B cell (primary cell): ENCODE measurements at regions not wholly inside any gene's neighbourhood (a gene's known extent, or its start where the extent isn't known, plus 50 kb on each side); places are given as distances from the start of the nearest gene placed in this dataset.

ENCODE experiments used
- ATAC-seq: fragments of 200-7000 bp; cut with Tn5 transposase; one replicate; pipeline ENCODE4 v1.10.0; 2021; ENCODE audit warnings: low read depth, mild to moderate bottlenecking, moderate number of reproducible peaks, moderate library complexity
- CTCF ChIA-PET: fragments of 350-600 bp; sonication (Branson Sonifier 250); formaldehyde crosslinking; loops from one replicate; lab custom pipeline; 2021; ENCODE audit warnings: antibody characterized with exemption, inconsistent platforms; lab: Charles Lee
- POLR2A ChIA-PET: fragments of 350-600 bp; sonication (Branson Sonifier 250); formaldehyde crosslinking; loops from one replicate; lab custom pipeline; 2021; ENCODE audit warnings: antibody characterized with exemption; lab: Charles Lee
- DNase-seq: peaks from one replicate; pipeline ENCODE4 v3.0.0; 2013
- H2AFZ ChIP-seq: 2 replicates; pipeline ENCODE4 v1.6.1; 2012; ENCODE audit warnings: mild to moderate bottlenecking, low read depth, low read length; ENCODE audit not compliant: insufficient read depth, poor library complexity, severe bottlenecking
- H3K27ac ChIP-seq, 2 donors: 1 replicate in 1 of 2; 2 replicates in 1 of 2; pipeline ENCODE4 v1.5.1; 2012 to 2013; ENCODE audit warnings: low read length in 2 of 2, mild to moderate bottlenecking in 2 of 2, moderate library complexity in 1 of 2
- H3K27me3 ChIP-seq, 4 experiments: fragments of 200-600 bp in 1 of 4; sonication (generic) in 1 of 4; replicated peaks in 1 of 4; 1 replicate in 2 of 4; 2 replicates in 2 of 4; pipeline versions ENCODE4 v1.6.1 to v1.7.0; 2013 to 2016; ENCODE audit warnings: low read length in 3 of 4, mild to moderate bottlenecking in 2 of 4, mixed read lengths in 1 of 4, moderate library complexity in 1 of 4; ENCODE audit not compliant: insufficient read depth in 4 of 4, control insufficient read depth in 3 of 4; ENCODE audit errors: control extremely low read depth in 1 of 4
- H3K36me3 ChIP-seq, 2 experiments: replicated peaks in 1 of 2; 1 replicate in 1 of 2; 2 replicates in 1 of 2; pipeline versions ENCODE4 v1.6.1 to v1.7.1; 2013; ENCODE audit warnings: low read length in 1 of 2; ENCODE audit not compliant: insufficient read depth in 2 of 2, control insufficient read depth in 1 of 2; ENCODE audit errors: control extremely low read depth in 1 of 2, extremely low read depth in 1 of 2
- H3K4me1 ChIP-seq, 2 donors: fragments of 200-600 bp in 1 of 2; sonication (generic) in 1 of 2; 1 replicate in 1 of 2; 2 replicates in 1 of 2; pipeline versions ENCODE4 v1.5.1 to v1.6.1; 2013 to 2017; ENCODE audit warnings: low read length in 2 of 2; ENCODE audit not compliant: control insufficient read depth in 2 of 2, insufficient read depth in 2 of 2
- H3K4me2 ChIP-seq: replicated peaks from 2 replicates; pipeline ENCODE3; 2012; ENCODE audit warnings: mild to moderate bottlenecking, low read depth, low read length; ENCODE audit not compliant: poor library complexity, severe bottlenecking
- H3K4me3 ChIP-seq, 5 experiments: fragments of 200-600 bp in 1 of 5; sonication (generic) in 1 of 5; 1 replicate in 3 of 5; 2 replicates in 2 of 5; pipeline versions ENCODE4 v1.5.1 to v1.7.0; 2011 to 2016; ENCODE audit warnings: low read length in 4 of 5, mild to moderate bottlenecking in 4 of 5, low read depth in 2 of 5, control low read depth in 1 of 5, moderate library complexity in 1 of 5; ENCODE audit not compliant: insufficient read depth in 1 of 5; ENCODE audit errors: control extremely low read depth in 1 of 5, extremely low read depth in 1 of 5
- H3K79me2 ChIP-seq: fragments of 200-600 bp; sonication (generic); one replicate; pipeline ENCODE4 v1.6.0; 2016; ENCODE audit warnings: low read length; ENCODE audit not compliant: control insufficient read depth, insufficient read depth
- H3K9ac ChIP-seq: fragments of 200-600 bp; sonication (generic); 2 replicates; pipeline ENCODE4 v1.6.1; 2017; ENCODE audit warnings: mild to moderate bottlenecking, low read length, moderate library complexity
- H3K9me3 ChIP-seq, 3 donors: one replicate each; pipeline versions ENCODE4 v1.6.1 to v1.7.1; 2013; ENCODE audit warnings: low read length in 2 of 3; ENCODE audit not compliant: control insufficient read depth in 2 of 3, insufficient read depth in 1 of 3; ENCODE audit errors: control extremely low read depth in 1 of 3
- H4K20me1 ChIP-seq: 2 replicates; pipeline ENCODE4 v1.6.0; 2012; ENCODE audit warnings: mild to moderate bottlenecking, low read length; ENCODE audit not compliant: insufficient read depth, control insufficient read depth, poor library complexity, severe bottlenecking
- H3K27ac Mint-ChIP-seq: one replicate; pipeline ENCODE4 v1.8.0; 2021; ENCODE audit warnings: mixed read lengths
- H3K27me3 Mint-ChIP-seq: one replicate; pipeline ENCODE4 v1.8.0; 2021; ENCODE audit warnings: mixed read lengths
- H3K4me1 Mint-ChIP-seq: one replicate; pipeline ENCODE4 v1.8.0; 2021; ENCODE audit warnings: mixed read lengths
- H3K4me3 Mint-ChIP-seq: one replicate; pipeline ENCODE4 v1.8.0; 2021; ENCODE audit warnings: mixed read lengths
- H3K9me3 Mint-ChIP-seq: one replicate; pipeline ENCODE4 v1.8.0; 2022; ENCODE audit warnings: mixed read lengths; ENCODE audit not compliant: insufficient read depth
- CTCF ChIP-seq: fragments of 200-600 bp; IDR thresholded peaks from one replicate; pipeline ENCODE4 v1.8.0; 2022; ENCODE audit warnings: antibody characterized with exemption, mild to moderate bottlenecking
- EZH2 ChIP-seq: IDR thresholded peaks from 2 replicates; pipeline ENCODE4 v1.6.1; 2012; ENCODE audit warnings: borderline replicate concordance, low read depth, mild to moderate bottlenecking, moderate library complexity, low read length; ENCODE audit not compliant: insufficient read depth, poor library complexity, severe bottlenecking
- WGBS: methylation state at CpG from one replicate; pipeline ENCODE4 v1.1.5; 2013; ENCODE audit warnings: missing lambda C conversion rate; ENCODE audit not compliant: insufficient coverage; 5-methylcytosine and 5-hydroxymethylcytosine counted together
- intact Hi-C: fragments of 100-400 bp; cut with micrococcal nuclease; formaldehyde crosslinking; loops from one replicate; pipeline ENCODE4 v1.10.0; 2022

- Histone ChIP-seq H3K9ac (no peak overlapping the region), H3K27me3 (no peaks in the 10 kb centered on the region), H3K9me3 (peaks cover 0 to 11% (median under 1%) of the 10 kb centered on the region in 3 donors), H3K27ac (no peak overlapping the region), H4K20me1 (no peaks in the 10 kb centered on the region), H3K4me1 (no peaks in the 10 kb centered on the region), H3K4me3 (no peak overlapping the region), H2AFZ (no peak overlapping the region), H3K36me3 (no peaks in the 10 kb centered on the region), H3K79me2 (no peaks in the 10 kb centered on the region), H3K4me2 (no peak overlapping the region)
- no peaks in the 10 kb centered on the region for H3K27me3 Mint-ChIP-seq
- WGBS, result 92% methylated on average over 1 of the region's 3 CpGs
- no peak for TF ChIP-seq EZH2
- no peak for TF ChIP-seq CTCF
- H3K4me1 Mint-ChIP-seq, result no peaks in the 10 kb centered on the region
- H3K4me3 Mint-ChIP-seq, result no peak overlapping the region
- peaks cover 2% of the 10 kb centered on the region for H3K9me3 Mint-ChIP-seq
- ATAC-seq, result no peak
- CTCF ChIA-PET, result no interaction called here
- intact Hi-C loops, result no loop called here
- DNase-seq, result no peak
- POLR2A ChIA-PET, result no interaction called here
- H3K27ac Mint-ChIP-seq, result no peak overlapping the region
Observed at GRCh38 chr10:123409426-123409825, 255.2 kb downstream of the BUB3 start.

- peaks cover 0 to 7% (median 0%) of the 10 kb centered on the region in 3 donors for H3K9me3 ChIP-seq
- Mint-ChIP-seq H3K4me3 (no peak overlapping the region), H3K9me3 (peaks cover 2% of the 10 kb centered on the region), H3K27ac (no peak overlapping the region), H3K27me3 (no peaks in the 10 kb centered on the region), H3K4me1 (no peaks in the 10 kb centered on the region)
- ATAC-seq (no peak), DNase-seq (no peak)
- no peak overlapping the region for H3K9ac ChIP-seq
- no peak overlapping the region for H3K27ac ChIP-seq
- CTCF ChIA-PET, result no interaction called here
- H3K36me3 ChIP-seq, result no peaks in the 10 kb centered on the region
- WGBS, result 100% methylated on average over 3 of the region's 6 CpGs
- no peak overlapping the region for H3K4me2 ChIP-seq
- TF ChIP-seq EZH2 (no peak), CTCF (no peak)
- no peaks in the 10 kb centered on the region for H4K20me1 ChIP-seq
- H3K4me3 ChIP-seq, result no peak overlapping the region
- H3K27me3 ChIP-seq, result no peaks in the 10 kb centered on the region
- H3K4me1 ChIP-seq, result no peaks in the 10 kb centered on the region
- POLR2A ChIA-PET, result no interaction called here
- intact Hi-C loops, result no loop called here
- no peak overlapping the region for H2AFZ ChIP-seq
- H3K79me2 ChIP-seq, result no peaks in the 10 kb centered on the region
Observed at GRCh38 chr10:123409884-123410283, 255.7 kb downstream of the BUB3 start.
